Panc1 (cell line): ENCODE measurements at regions not wholly inside any gene's neighbourhood (a gene's known extent, or its start where the extent isn't known, plus 50 kb on each side); places are given as distances from the start of the nearest gene placed in this dataset.

Experiments
- ATAC-seq: fragments of 200-7000 bp; cut with Tn5 transposase; 2 replicates; pipeline ENCODE4 v1.9.1; 2020; ENCODE audit warnings: mild to moderate bottlenecking, moderate library complexity
- BruUV-seq: library from RNA; stranded (reverse); fragments of 400-500 nt; replicated peaks from 2 replicates; lab custom pipeline; 2021; lab: Mats Ljungman, UMichigan
- CTCF ChIA-PET: fragments of 300-600 bp; sonication (Branson Sonifier 250); formaldehyde crosslinking; loops from one replicate; lab custom pipeline; 2022; ENCODE audit warnings: antibody characterized with exemption; lab: Charles Lee
- POLR2A ChIA-PET: fragments of 300-600 bp; sonication (Branson Sonifier 250); formaldehyde crosslinking; loops from one replicate; lab custom pipeline; 2022; ENCODE audit warnings: antibody characterized with exemption; lab: Charles Lee
- DNase-seq: peaks from one replicate; pipeline ENCODE4 v3.0.0-alpha.2; 2010; ENCODE audit warnings: low read depth, low spot score
- H3K27ac ChIP-seq: 2 replicates; pipeline ENCODE4 v1.5.1; 2011; ENCODE audit warnings: mild to moderate bottlenecking, low read length, inconsistent platforms
- H3K27me3 ChIP-seq: fragments of 200-500 bp; sonication (Bioruptor generic); 2 replicates; pipeline ENCODE4 v1.6.0; 2014; ENCODE audit warnings: low read length, inconsistent platforms; ENCODE audit not compliant: control insufficient read depth, insufficient read depth
- H3K36me3 ChIP-seq: fragments of 200-500 bp; sonication (Bioruptor generic); 2 replicates; pipeline ENCODE4 v1.5.1; 2014; ENCODE audit warnings: inconsistent platforms, mild to moderate bottlenecking, low read length, moderate library complexity; ENCODE audit not compliant: control insufficient read depth, insufficient read depth
- H3K4me1 ChIP-seq: 2 replicates; pipeline ENCODE4 v1.5.1; 2011; ENCODE audit warnings: inconsistent platforms, mild to moderate bottlenecking, low read length, moderate library complexity; ENCODE audit not compliant: control insufficient read depth, insufficient read depth
- H3K4me3 ChIP-seq, 2 experiments: 2 replicates each; pipeline ENCODE4 v1.5.1; 2011 to 2012; ENCODE audit warnings: low read depth in 2 of 2, low read length in 2 of 2, mild to moderate bottlenecking in 2 of 2, inconsistent platforms in 1 of 2, moderate library complexity in 1 of 2
- H3K9me3 ChIP-seq: fragments of 200-500 bp; sonication (Bioruptor generic); 2 replicates; pipeline ENCODE4 v1.5.1; 2014; ENCODE audit warnings: low read depth, mild to moderate bottlenecking, inconsistent platforms, low read length, moderate library complexity; ENCODE audit not compliant: control insufficient read depth, insufficient read depth
- CTCF ChIP-seq: fragments of 450-650 bp; IDR thresholded peaks from 2 replicates; pipeline ENCODE4 v1.5.1; 2017; ENCODE audit warnings: mild to moderate bottlenecking
- POLR2AphosphoS5 ChIP-seq: IDR thresholded peaks from 2 replicates; pipeline ENCODE4 v1.6.1; 2012; ENCODE audit warnings: mild to moderate bottlenecking, low read depth, low read length, moderate library complexity
- SIN3A ChIP-seq: IDR thresholded peaks from 2 replicates; pipeline ENCODE4 v1.6.1; 2012; ENCODE audit warnings: low read depth, mild to moderate bottlenecking, low read length, moderate library complexity, borderline replicate concordance; ENCODE audit not compliant: insufficient read depth
- in situ Hi-C: cut with HindIII; loops from 2 replicates; pipeline ENCODE4 v1.10.0; 2016; ENCODE audit warnings: low sequenced_read_pairs, low pct_unique_long_range_greater_than_20kb
- intact Hi-C: fragments of 100-400 bp; cut with micrococcal nuclease; formaldehyde crosslinking; loops from one replicate; pipeline ENCODE4 v1.10.0; 2022; ENCODE audit not compliant: unreplicated experiment
- TF ChIP-seq, protein P1 (sequence below), 2 experiments: IDR thresholded peaks; 2 replicates each; pipeline ENCODE4 v1.6.1; 2011 to 2012; ENCODE audit warnings: low read depth in 2 of 2, control low read depth in 1 of 2, low read length in 1 of 2, mild to moderate bottlenecking in 1 of 2, moderate library complexity in 1 of 2; ENCODE audit not compliant: insufficient read depth in 1 of 2

DNA sequence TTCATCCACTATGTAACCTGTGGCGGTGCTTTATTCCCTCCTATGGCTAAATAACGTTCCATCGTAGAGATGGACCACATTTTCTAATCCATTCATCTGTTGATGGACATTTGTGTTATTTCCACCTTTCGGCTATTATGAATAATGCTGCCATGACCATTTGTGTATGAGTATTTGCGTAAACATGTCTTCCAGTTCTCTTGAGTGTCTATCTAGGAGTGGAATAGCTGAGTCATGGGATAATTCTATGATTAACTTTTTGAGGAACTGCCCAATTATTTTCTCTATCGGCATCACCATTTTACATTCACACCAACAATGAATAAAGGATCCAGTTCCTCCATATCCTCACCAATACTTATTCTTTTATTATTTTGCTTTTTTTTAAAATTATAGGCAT, 261.9 kb upstream of the SFSWAP start:
- H3K4me1 ChIP-seq: no peaks in the 10 kb centered on the region
- in situ Hi-C loops: no loop called here
- no peaks in the 10 kb centered on the region for H3K36me3 ChIP-seq
- H3K9me3 ChIP-seq: no peaks in the 10 kb centered on the region
- BruUV-seq: no TSS peak
- intact Hi-C loops: no loop called here
- H3K4me3 ChIP-seq: no peak overlapping the region
- ChIA-PET CTCF (no interaction called here), POLR2A (no interaction called here)
- peaks cover 3% of the 10 kb centered on the region; the same call in 1 of the 2 replicates for H3K27me3 ChIP-seq
- no peak for DNase-seq
- TF ChIP-seq, protein P1, sequence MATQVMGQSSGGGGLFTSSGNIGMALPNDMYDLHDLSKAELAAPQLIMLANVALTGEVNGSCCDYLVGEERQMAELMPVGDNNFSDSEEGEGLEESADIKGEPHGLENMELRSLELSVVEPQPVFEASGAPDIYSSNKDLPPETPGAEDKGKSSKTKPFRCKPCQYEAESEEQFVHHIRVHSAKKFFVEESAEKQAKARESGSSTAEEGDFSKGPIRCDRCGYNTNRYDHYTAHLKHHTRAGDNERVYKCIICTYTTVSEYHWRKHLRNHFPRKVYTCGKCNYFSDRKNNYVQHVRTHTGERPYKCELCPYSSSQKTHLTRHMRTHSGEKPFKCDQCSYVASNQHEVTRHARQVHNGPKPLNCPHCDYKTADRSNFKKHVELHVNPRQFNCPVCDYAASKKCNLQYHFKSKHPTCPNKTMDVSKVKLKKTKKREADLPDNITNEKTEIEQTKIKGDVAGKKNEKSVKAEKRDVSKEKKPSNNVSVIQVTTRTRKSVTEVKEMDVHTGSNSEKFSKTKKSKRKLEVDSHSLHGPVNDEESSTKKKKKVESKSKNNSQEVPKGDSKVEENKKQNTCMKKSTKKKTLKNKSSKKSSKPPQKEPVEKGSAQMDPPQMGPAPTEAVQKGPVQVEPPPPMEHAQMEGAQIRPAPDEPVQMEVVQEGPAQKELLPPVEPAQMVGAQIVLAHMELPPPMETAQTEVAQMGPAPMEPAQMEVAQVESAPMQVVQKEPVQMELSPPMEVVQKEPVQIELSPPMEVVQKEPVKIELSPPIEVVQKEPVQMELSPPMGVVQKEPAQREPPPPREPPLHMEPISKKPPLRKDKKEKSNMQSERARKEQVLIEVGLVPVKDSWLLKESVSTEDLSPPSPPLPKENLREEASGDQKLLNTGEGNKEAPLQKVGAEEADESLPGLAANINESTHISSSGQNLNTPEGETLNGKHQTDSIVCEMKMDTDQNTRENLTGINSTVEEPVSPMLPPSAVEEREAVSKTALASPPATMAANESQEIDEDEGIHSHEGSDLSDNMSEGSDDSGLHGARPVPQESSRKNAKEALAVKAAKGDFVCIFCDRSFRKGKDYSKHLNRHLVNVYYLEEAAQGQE (IDR thresholded peaks at IDR 0.05; ENCODE audit: insufficient read depth in 1 of 2, low read depth in 2 of 2, low read length in 1 of 2): no peak
- no peak for TF ChIP-seq SIN3A
- ATAC-seq: no peak
- H3K27ac ChIP-seq: no peak overlapping the region

- BruUV-seq: no TSS peak
- TF ChIP-seq POLR2AphosphoS5 (no peak), CTCF (peak; percentile 81)
- POLR2A ChIA-PET: no interaction called here
- H3K9me3 ChIP-seq: no peaks in the 10 kb centered on the region
- no peak for ATAC-seq
- peaks cover 3% of the 10 kb centered on the region; the same call in 1 of the 2 replicates for H3K27me3 ChIP-seq
- no peaks in the 10 kb centered on the region for H3K4me1 ChIP-seq
- in situ Hi-C loops: no loop called here
- DNase-seq: no peak
- CTCF ChIA-PET: no interaction called here
- no peak overlapping the region for H3K27ac ChIP-seq
- H3K4me3 ChIP-seq: no peak overlapping the region
- intact Hi-C loops: loop anchor here (5.0 kb wide), 2 partner anchors 350 to 535 kb away; no protein-coding TSS in a partner anchor
- H3K36me3 ChIP-seq: no peaks in the 10 kb centered on the region
Measured at GRCh38 chr12:131452444-131452860, 258.4 kb upstream of the SFSWAP start.

DNA sequence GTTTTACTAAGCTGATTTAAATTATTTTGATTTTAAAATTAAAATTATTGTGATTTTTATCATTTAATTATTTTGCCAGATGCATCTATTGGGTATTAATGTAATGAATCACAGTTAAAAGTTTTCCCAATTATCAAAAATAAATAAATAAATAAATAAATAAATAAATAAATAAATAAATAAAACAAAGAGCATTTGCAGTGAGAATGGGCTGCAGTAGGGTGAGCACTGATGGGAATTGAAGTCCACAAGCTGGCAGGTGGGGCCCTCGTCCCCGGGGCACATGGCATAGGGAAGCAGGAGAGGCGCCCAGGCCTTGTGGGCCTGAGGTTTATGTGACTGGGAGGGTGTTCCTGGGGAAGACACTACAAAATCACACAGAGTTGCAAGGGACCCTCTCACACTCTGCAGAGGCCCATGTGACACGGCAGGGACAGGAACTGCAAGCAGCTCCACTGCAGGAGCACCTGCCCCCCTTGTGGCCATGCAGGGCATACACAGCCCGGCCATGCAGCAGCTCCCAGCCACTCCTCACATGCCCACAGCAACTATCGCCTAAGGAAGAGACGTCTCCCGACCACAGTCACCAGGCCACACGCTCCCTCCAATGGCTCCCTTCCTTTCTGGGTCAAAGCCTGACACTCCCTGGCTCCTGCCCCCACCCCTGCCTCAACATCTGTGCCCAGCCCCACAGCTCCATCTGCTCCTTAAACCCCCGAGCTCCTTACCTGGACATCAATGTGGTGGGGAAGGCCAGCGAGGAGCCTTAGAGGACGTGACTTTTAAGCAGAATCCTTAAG, 256.3 kb upstream of the SFSWAP start:
- in situ Hi-C loops (no loop called here), intact Hi-C loops (loop anchor here (5.0 kb wide), 2 partner anchors 352 to 537 kb away; no protein-coding TSS in a partner anchor)
- Histone ChIP-seq H3K27me3 (peaks cover 9% of the 10 kb centered on the region), H3K36me3 (no peaks in the 10 kb centered on the region), H3K27ac (no peak overlapping the region), H3K4me3 (no peak overlapping the region), H3K9me3 (no peaks in the 10 kb centered on the region), H3K4me1 (no peaks in the 10 kb centered on the region)
- BruUV-seq: no TSS peak
- TF ChIP-seq, protein P1 (IDR thresholded peaks at IDR 0.05; ENCODE audit: insufficient read depth in 1 of 2, low read depth in 2 of 2, low read length in 1 of 2): no peak
- TF ChIP-seq CTCF: peak; percentile 90
- CTCF ChIA-PET: interaction anchor here (0.6 to 1.2 kb wide), 8 partner anchors 19 to 628 kb away, joined by 3 to 9 read pairs (median 4); no protein-coding TSS in a partner anchor
- ATAC-seq (peak; percentile 98), DNase-seq (peak; percentile 13)
- POLR2A ChIA-PET: no interaction called here
